NCI-H82 treated with DMSO at 0.1 percent for 48 hours (cell line): ENCODE measurements at regions not wholly inside any gene's neighbourhood (a gene's known extent, or its start where the extent isn't known, plus 50 kb on each side); places are given as distances from the start of the nearest gene placed in this dataset.
"Not testable (repeated sequence)": the region's sequence is repeated elsewhere in the genome, so short reads cannot be mapped to it uniquely, and the experiment has no call there.

Source experiments
- DNase-seq: peaks from one replicate; lab custom pipeline; 2025; ENCODE audit not compliant: unreplicated experiment; lab: John Stamatoyannopoulos, UW

GRCh38 chr6:18527836-18528743 is 140.9 kb downstream of the RNF144B start:
- DNase-seq: peak; percentile 13

- no peak for DNase-seq
Measured at GRCh38 chr6:18530201-18530600, 143.1 kb downstream of the RNF144B start.

- no peak for DNase-seq
Measured at GRCh38 chr6:18532139-18532538, 145.0 kb downstream of the RNF144B start.

GRCh38 chr6:18533793-18534192 is 146.6 kb downstream of the RNF144B start:
- DNase-seq: no peak

GRCh38 chr6:18536591-18537055 is 149.5 kb downstream of the RNF144B start:
- DNase-seq: no peak

GRCh38 chr6:18538315-18538714 is 151.2 kb downstream of the RNF144B start:
- DNase-seq: no peak

- no peak for DNase-seq
Measured at GRCh38 chr6:18543051-18543450, 155.9 kb downstream of the RNF144B start.

- DNase-seq: not testable (repeated sequence)
Measured at GRCh38 chr6:18545142-18545541, 158.0 kb downstream of the RNF144B start.

GRCh38 chr6:18545726-18546125 is 158.6 kb downstream of the RNF144B start:
- no peak for DNase-seq

- no peak for DNase-seq
Measured at GRCh38 chr6:18550119-18550518, 163.0 kb downstream of the RNF144B start.

GRCh38 chr6:18551228-18551627 is 164.1 kb downstream of the RNF144B start:
- no peak for DNase-seq

- no peak for DNase-seq
Measured at GRCh38 chr6:18555750-18556149, 168.6 kb downstream of the RNF144B start.

GRCh38 chr6:18561037-18561750 is 174.0 kb downstream of the RNF144B start:
- no peak for DNase-seq

GRCh38 chr6:18562726-18563125 is 175.6 kb downstream of the RNF144B start:
- no peak for DNase-seq

GRCh38 chr6:18564775-18565174 is 177.6 kb downstream of the RNF144B start:
- DNase-seq: no peak

GRCh38 chr6:18565231-18565630 is 178.1 kb downstream of the RNF144B start:
- no peak for DNase-seq

GRCh38 chr6:18567380-18567779 is 180.2 kb downstream of the RNF144B start:
- no peak for DNase-seq

- DNase-seq: no peak
Measured at GRCh38 chr6:18577491-18577890, 190.3 kb downstream of the RNF144B start.

- no peak for DNase-seq
Measured at GRCh38 chr6:18579166-18579565, 192.0 kb downstream of the RNF144B start.

GRCh38 chr6:18579869-18580268 is 192.7 kb downstream of the RNF144B start:
- DNase-seq: no peak

GRCh38 chr6:18584372-18584771 is 197.2 kb downstream of the RNF144B start:
- DNase-seq: no peak

- DNase-seq: no peak
Measured at GRCh38 chr6:18585032-18585573, 198.0 kb downstream of the RNF144B start.
